PC-3 (cell line): ENCODE measurements at regions not wholly inside any gene's neighbourhood (a gene's known extent, or its start where the extent isn't known, plus 50 kb on each side); places are given as distances from the start of the nearest gene placed in this dataset.
A peak's percentile ranks its signal among the peaks of the same experiment; 100 is the strongest.

Experiments
- ATAC-seq: fragments of 200-7000 bp; cut with Tn5 transposase; 2 replicates; pipeline ENCODE4 v1.9.1; 2020; ENCODE audit warnings: mild to moderate bottlenecking, moderate library complexity
- BruUV-seq: library from RNA; stranded (reverse); fragments of 400-500 nt; replicated peaks from 2 replicates; lab custom pipeline; 2021; lab: Mats Ljungman, UMichigan
- CTCF ChIA-PET: fragments of 300-600 bp; sonication (Branson Sonifier 250); formaldehyde crosslinking; loops from one replicate; lab custom pipeline; 2022; ENCODE audit warnings: antibody characterized with exemption; lab: Charles Lee
- POLR2A ChIA-PET: fragments of 300-600 bp; sonication (Branson Sonifier 250); formaldehyde crosslinking; loops from one replicate; lab custom pipeline; 2022; ENCODE audit warnings: antibody characterized with exemption; ENCODE audit not compliant: unreplicated experiment; lab: Charles Lee
- DNase-seq: peaks from one replicate; pipeline ENCODE4 v3.0.0-alpha.2; 2015
- H2AFZ ChIP-seq: fragments of 300-600 bp; sonication (generic); 2 replicates; pipeline ENCODE4 v1.6.0; 2016; ENCODE audit warnings: antibody characterized with exemption, low read length
- H3F3A ChIP-seq: fragments of 300-600 bp; sonication (generic); one replicate; pipeline ENCODE4 v1.6.0; 2017; ENCODE audit warnings: antibody characterized with exemption, low read length, control low read depth, mild to moderate bottlenecking; ENCODE audit not compliant: unreplicated experiment
- H3K27ac ChIP-seq: fragments of 300-600 bp; sonication (generic); 2 replicates; pipeline ENCODE4 v1.5.1; 2016; ENCODE audit warnings: mild to moderate bottlenecking, low read length
- H3K27me3 ChIP-seq: fragments of 300-600 bp; sonication (generic); 2 replicates; pipeline ENCODE4 v1.6.1; 2016; ENCODE audit warnings: low read length, mixed read lengths
- H3K36me3 ChIP-seq: fragments of 300-600 bp; sonication (generic); 2 replicates; pipeline ENCODE4 v1.6.1; 2016; ENCODE audit warnings: low read depth, mixed run types, low read length, mixed read lengths
- H3K4me1 ChIP-seq: fragments of 300-600 bp; sonication (generic); 2 replicates; pipeline ENCODE4 v1.5.1; 2016; ENCODE audit warnings: low read length; ENCODE audit not compliant: insufficient read depth
- H3K4me2 ChIP-seq: fragments of 300-600 bp; sonication (generic); 2 replicates; pipeline ENCODE4 v1.6.0; 2016; ENCODE audit warnings: low read length
- H3K4me3 ChIP-seq: fragments of 300-600 bp; sonication (generic); 2 replicates; pipeline ENCODE4 v1.5.1; 2016; ENCODE audit warnings: mild to moderate bottlenecking, low read length, mixed read lengths
- H3K79me2 ChIP-seq: fragments of 300-600 bp; sonication (generic); 2 replicates; pipeline ENCODE4 v1.6.1; 2017; ENCODE audit warnings: low read length, mixed read lengths
- H3K9ac ChIP-seq: fragments of 300-600 bp; sonication (generic); 2 replicates; pipeline ENCODE4 v1.6.0; 2016; ENCODE audit warnings: mild to moderate bottlenecking, low read length
- H3K9me2 ChIP-seq: fragments of 300-600 bp; sonication (generic); replicated peaks from 2 replicates; pipeline ENCODE4 v1.6.1; 2016; ENCODE audit warnings: mixed run types, low read length, mixed read lengths
- H3K9me3 ChIP-seq: fragments of 300-600 bp; sonication (generic); 2 replicates; pipeline ENCODE4 v1.6.1; 2016; ENCODE audit warnings: low read length, mixed read lengths
- H4K20me1 ChIP-seq: fragments of 300-600 bp; sonication (generic); 2 replicates; pipeline ENCODE4 v1.6.1; 2016; ENCODE audit warnings: low read length, mixed read lengths
- CTCF ChIP-seq: fragments of 300-600 bp; sonication (generic); conservative IDR thresholded peaks from 2 replicates; pipeline ENCODE4 v1.5.1; 2017; ENCODE audit warnings: antibody characterized with exemption, low read depth, mild to moderate bottlenecking, low read length
- EZH2 ChIP-seq: fragments of 300-600 bp; sonication (generic); IDR thresholded peaks from one replicate; pipeline ENCODE4 v1.6.1; 2017; ENCODE audit warnings: antibody characterized with exemption, mild to moderate bottlenecking, low read length; ENCODE audit not compliant: unreplicated experiment
- EZH2phosphoT487 ChIP-seq: fragments of 300-600 bp; sonication (generic); IDR thresholded peaks from 2 replicates; pipeline ENCODE4 v1.6.1; 2018; ENCODE audit warnings: mild to moderate bottlenecking, antibody characterized with exemption, low read length, borderline replicate concordance
- intact Hi-C: fragments of 100-400 bp; cut with micrococcal nuclease; formaldehyde crosslinking; loops from 2 replicates; pipeline ENCODE4 v1.9.0; 2023

- Histone ChIP-seq H2AFZ (no peak overlapping the region), H3K36me3 (no peaks in the 10 kb centered on the region), H3K4me1 (peaks cover 38% of the 10 kb centered on the region), H4K20me1 (no peaks in the 10 kb centered on the region), H3K79me2 (no peaks in the 10 kb centered on the region), H3K9me3 (no peaks in the 10 kb centered on the region), H3K9ac (peak overlapping the region; percentile 15; the same call in 1 of the 2 replicates), H3K27ac (no peak overlapping the region), H3K4me2 (no peak overlapping the region), H3K27me3 (no peaks in the 10 kb centered on the region), H3K4me3 (no peak overlapping the region), H3F3A (no peaks in the 10 kb centered on the region), H3K9me2 (no peaks in the 10 kb centered on the region)
- DNase-seq (no peak), ATAC-seq (no peak)
- POLR2A ChIA-PET = interaction anchor here (0.6 kb wide), 1 partner anchor 20 kb away, joined by 5 read pairs; no protein-coding TSS in a partner anchor
- TF ChIP-seq CTCF (no peak), EZH2phosphoT487 (no peak), EZH2 (no peak)
- intact Hi-C loops = no loop called here
- no TSS peak for BruUV-seq
- CTCF ChIA-PET = no interaction called here
These were observed 95.7 kb upstream of the DUSP5 start for GRCh38 chr10:110402077-110402416.

GRCh38 chr10:110403593-110403992 lies 94.1 kb upstream of the DUSP5 start:
- Histone ChIP-seq H3K9me3 (no peaks in the 10 kb centered on the region), H3K9me2 (no peaks in the 10 kb centered on the region), H3K27ac (no peak overlapping the region), H3K4me2 (no peak overlapping the region), H3F3A (no peaks in the 10 kb centered on the region), H4K20me1 (no peaks in the 10 kb centered on the region), H3K4me3 (no peak overlapping the region), H3K4me1 (peaks cover 41% of the 10 kb centered on the region), H3K9ac (no peak overlapping the region), H3K36me3 (no peaks in the 10 kb centered on the region), H3K79me2 (no peaks in the 10 kb centered on the region), H3K27me3 (no peaks in the 10 kb centered on the region), H2AFZ (no peak overlapping the region)
- TF ChIP-seq EZH2 (no peak), CTCF (no peak), EZH2phosphoT487 (no peak)
- BruUV-seq = no TSS peak
- DNase-seq (no peak), ATAC-seq (no peak)
- ChIA-PET CTCF (no interaction called here), POLR2A (no interaction called here)
- intact Hi-C loops = no loop called here

GRCh38 chr10:110404413-110404812 lies 93.3 kb upstream of the DUSP5 start:
- no peak for TF ChIP-seq CTCF
- no peak for TF ChIP-seq EZH2
- TF ChIP-seq EZH2phosphoT487 = no peak
- intact Hi-C loops = no loop called here
- no peaks in the 10 kb centered on the region for H3K9me2 ChIP-seq
- no peaks in the 10 kb centered on the region for H3K27me3 ChIP-seq
- no peaks in the 10 kb centered on the region for H4K20me1 ChIP-seq
- H3K4me2 ChIP-seq = no peak overlapping the region
- DNase-seq (no peak), ATAC-seq (no peak)
- H3K9me3 ChIP-seq = no peaks in the 10 kb centered on the region
- H3K9ac ChIP-seq = no peak overlapping the region
- POLR2A ChIA-PET = no interaction called here
- H3K27ac ChIP-seq = no peak overlapping the region
- CTCF ChIA-PET = no interaction called here
- H2AFZ ChIP-seq = no peak overlapping the region
- no peak overlapping the region for H3K4me3 ChIP-seq
- no peaks in the 10 kb centered on the region for H3F3A ChIP-seq
- no peaks in the 10 kb centered on the region for H3K36me3 ChIP-seq
- no peaks in the 10 kb centered on the region for H3K79me2 ChIP-seq
- peaks cover 45% of the 10 kb centered on the region for H3K4me1 ChIP-seq
- BruUV-seq = no TSS peak
